IMR-90 (cell line): ENCODE measurements at regions not wholly inside any gene's neighbourhood (a gene's known extent, or its start where the extent isn't known, plus 50 kb on each side); places are given as distances from the start of the nearest gene placed in this dataset.
"Not testable (repeated sequence)": the region's sequence is repeated elsewhere in the genome, so short reads cannot be mapped to it uniquely, and the experiment has no call there.

Experiments
- ATAC-seq: fragments of 200-7000 bp; cut with Tn5 transposase; 2 replicates; pipeline ENCODE4 v1.9.1; 2020; ENCODE audit warnings: low read depth, mild to moderate bottlenecking, moderate library complexity
- BruUV-seq: library from RNA; stranded (reverse); fragments of 400-500 nt; replicated peaks from 2 replicates; lab custom pipeline; 2021; lab: Mats Ljungman, UMichigan
- CTCF ChIA-PET: fragments of 300-600 bp; formaldehyde crosslinking; extraction: SDS; loops from one replicate; lab custom pipeline; 2021; ENCODE audit warnings: antibody characterized with exemption; lab: Yijun Ruan, JAX
- POLR2A ChIA-PET: fragments of 300-600 bp; sonication (Branson Sonifier 250); formaldehyde crosslinking; loops from one replicate; lab custom pipeline; 2022; ENCODE audit warnings: antibody characterized with exemption; ENCODE audit not compliant: unreplicated experiment; lab: Charles Lee
- DNase-seq: peaks from one replicate; pipeline ENCODE4 v3.0.0; 2013
- H2AFZ ChIP-seq: replicated peaks from 2 replicates; pipeline ENCODE3; 2013; ENCODE audit warnings: low read length, mild to moderate bottlenecking; ENCODE audit not compliant: poor library complexity
- H2AK5ac ChIP-seq: 2 replicates; pipeline ENCODE4 v1.6.1; 2013; ENCODE audit warnings: low read depth, low read length, inconsistent platforms
- H2AK9ac ChIP-seq: replicated peaks from 2 replicates; pipeline ENCODE3; 2013; ENCODE audit warnings: mild to moderate bottlenecking, low read depth, low read length, moderate library complexity; ENCODE audit not compliant: poor library complexity
- H2BK120ac ChIP-seq: 2 replicates; pipeline ENCODE4 v1.6.1; 2013; ENCODE audit warnings: low read depth, low read length, inconsistent platforms
- H2BK15ac ChIP-seq: 3 replicates; pipeline ENCODE4 v1.6.1; 2013; ENCODE audit warnings: low read depth, low read length, inconsistent platforms
- H2BK20ac ChIP-seq: 2 replicates; pipeline ENCODE4 v1.6.1; 2013; ENCODE audit warnings: low read depth, mild to moderate bottlenecking, inconsistent platforms, low read length, moderate library complexity
- H2BK5ac ChIP-seq: 2 replicates; pipeline ENCODE4 v1.6.1; 2013; ENCODE audit warnings: mild to moderate bottlenecking, low read depth, low read length, inconsistent platforms; ENCODE audit not compliant: poor library complexity, severe bottlenecking
- H3K14ac ChIP-seq: replicated peaks from 2 replicates; pipeline ENCODE4 v1.6.1; 2013; ENCODE audit warnings: low read depth, low read length, inconsistent platforms
- H3K18ac ChIP-seq: 2 replicates; pipeline ENCODE4 v1.6.1; 2013; ENCODE audit warnings: low read depth, low read length, control low read depth
- H3K23ac ChIP-seq: 2 replicates; pipeline ENCODE4 v1.6.1; 2013; ENCODE audit warnings: low read depth, low read length, inconsistent platforms
- H3K27ac ChIP-seq: 2 replicates; pipeline ENCODE4 v1.5.1; 2013; ENCODE audit warnings: mild to moderate bottlenecking, control low read depth, low read length; ENCODE audit not compliant: insufficient read depth
- H3K27me3 ChIP-seq: 2 replicates; pipeline ENCODE4 v1.6.1; 2013; ENCODE audit warnings: low read length; ENCODE audit not compliant: control insufficient read depth, insufficient read depth
- H3K36me3 ChIP-seq: 2 replicates; pipeline ENCODE4 v1.6.1; 2013; ENCODE audit warnings: low read length, mixed read lengths; ENCODE audit not compliant: control insufficient read depth, insufficient read depth
- H3K4ac ChIP-seq: 2 replicates; pipeline ENCODE4 v1.6.1; 2013; ENCODE audit warnings: low read depth, low read length, inconsistent platforms
- H3K4me1 ChIP-seq: 2 replicates; pipeline ENCODE4 v1.6.1; 2013; ENCODE audit warnings: low read length, mixed read lengths; ENCODE audit not compliant: control insufficient read depth, insufficient read depth
- H3K4me2 ChIP-seq: 2 replicates; pipeline ENCODE4 v1.6.1; 2013; ENCODE audit warnings: low read depth, mild to moderate bottlenecking, control low read depth, low read length, moderate library complexity
- H3K4me3 ChIP-seq: 2 replicates; pipeline ENCODE4 v1.5.1; 2013; ENCODE audit warnings: low read depth, mild to moderate bottlenecking, control low read depth, low read length, moderate library complexity; ENCODE audit not compliant: insufficient read depth
- H3K56ac ChIP-seq: 2 replicates; pipeline ENCODE4 v1.6.1; 2013; ENCODE audit warnings: low read length, inconsistent platforms; ENCODE audit not compliant: insufficient read depth; ENCODE audit errors: extremely low read depth
- H3K79me1 ChIP-seq, 2 experiments: 2 replicates each; pipeline ENCODE4 v1.6.1; 2013; ENCODE audit warnings: low read length in 2 of 2, inconsistent platforms in 1 of 2, low read depth in 1 of 2
- H3K9ac ChIP-seq: 2 replicates; pipeline ENCODE4 v1.6.1; 2013; ENCODE audit warnings: low read depth, low read length, control low read depth
- H3K9me1 ChIP-seq: 2 replicates; pipeline ENCODE4 v1.6.1; 2013; ENCODE audit warnings: low read length, inconsistent platforms; ENCODE audit not compliant: insufficient read depth
- H3K9me3 ChIP-seq: 2 replicates; pipeline ENCODE4 v1.6.1; 2013; ENCODE audit warnings: low read length; ENCODE audit not compliant: control insufficient read depth, insufficient read depth
- H4K20me1 ChIP-seq: 2 replicates; pipeline ENCODE4 v1.6.1; 2013; ENCODE audit warnings: low read length, inconsistent platforms; ENCODE audit not compliant: insufficient read depth
- H4K5ac ChIP-seq: 2 replicates; pipeline ENCODE4 v1.6.1; 2013; ENCODE audit warnings: mild to moderate bottlenecking, low read depth, low read length, control low read depth
- H4K8ac ChIP-seq, 2 experiments: 2 replicates each; pipeline ENCODE4 v1.6.1; 2013; ENCODE audit warnings: low read depth in 2 of 2, low read length in 2 of 2, control low read depth in 1 of 2, inconsistent platforms in 1 of 2
- H4K91ac ChIP-seq: 2 replicates; pipeline ENCODE4 v1.6.1; 2013; ENCODE audit warnings: low read depth, low read length, inconsistent platforms; ENCODE audit not compliant: insufficient read depth
- WGBS, 2 experiments: methylation state at CpG; one replicate each; pipeline versions ENCODE4 v1.1.5 to v1.1.7; 2013; ENCODE audit warnings: missing lambda C conversion rate in 2 of 2; ENCODE audit not compliant: insufficient read length in 1 of 2; ENCODE audit errors: extremely low coverage in 2 of 2; 5-methylcytosine and 5-hydroxymethylcytosine counted together
- dilution Hi-C: fragments of 300-500 bp; cut with HindIII; formaldehyde crosslinking; loops from one replicate; pipeline ENCODE4 v1.14.3; 2018; ENCODE audit warnings: low sequenced_read_pairs; ENCODE audit not compliant: unreplicated experiment
- in situ Hi-C: fragments of 300-500 bp; cut with MboI; formaldehyde crosslinking; loops from 3 replicates; pipeline ENCODE4 v1.14.3; 2019; ENCODE audit warnings: low sequenced_read_pairs, inconsistent platforms, mixed read lengths
- intact Hi-C: fragments of 100-400 bp; cut with micrococcal nuclease; formaldehyde crosslinking; loops from 2 replicates; pipeline ENCODE4 v1.10.0; 2022

DNA sequence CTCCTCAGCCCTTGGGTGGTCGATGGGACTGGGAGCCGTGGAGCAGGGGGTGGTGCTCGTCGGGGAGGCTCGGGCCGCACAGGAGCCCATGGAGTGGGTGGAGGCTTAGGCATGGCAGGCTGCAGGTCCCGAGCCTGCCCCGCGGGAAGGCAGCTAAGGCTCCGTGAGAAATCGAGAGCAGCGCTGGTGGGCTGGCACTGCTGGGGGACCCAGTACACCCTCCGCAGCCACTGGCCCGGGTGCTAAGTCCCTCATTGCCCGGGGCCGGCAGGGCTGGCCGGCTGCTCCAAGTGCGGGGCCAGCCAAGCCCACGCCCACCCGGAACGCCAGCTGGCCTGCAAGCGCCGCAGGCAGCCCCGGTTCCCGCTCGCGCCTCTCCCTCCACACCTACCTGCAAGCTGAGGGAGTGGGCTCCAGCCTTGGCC is 416.7 kb downstream of the KCNA4 start:
- H3K18ac ChIP-seq, H2AK5ac ChIP-seq, H3K4me1 ChIP-seq, H3K9me3 ChIP-seq, H2AFZ ChIP-seq, H3K9ac ChIP-seq, H3K23ac ChIP-seq, H2BK15ac ChIP-seq, H3K4me2 ChIP-seq, CTCF ChIA-PET, H2BK5ac ChIP-seq, H4K8ac ChIP-seq, H3K36me3 ChIP-seq, intact Hi-C loops, H3K9me1 ChIP-seq, dilution Hi-C loops, H4K91ac ChIP-seq, H3K27ac ChIP-seq, H2BK20ac ChIP-seq, BruUV-seq, H4K20me1 ChIP-seq, H3K4me3 ChIP-seq, DNase-seq, H3K56ac ChIP-seq, H2AK9ac ChIP-seq, in situ Hi-C loops, H4K5ac ChIP-seq, H3K79me1 ChIP-seq, H3K27me3 ChIP-seq, ATAC-seq, H2BK120ac ChIP-seq, H3K14ac ChIP-seq, H3K4ac ChIP-seq, POLR2A ChIA-PET: not testable (repeated sequence)
- 100% methylated on average over 4 of the region's 27 CpGs; no CpG with 5 or more reads in 1 of the 2 experiments for WGBS, 2 experiments
